Neural progenitor cell (in vitro differentiated cells): ENCODE measurements at regions not wholly inside any gene's neighbourhood (a gene's known extent, or its start where the extent isn't known, plus 50 kb on each side); places are given as distances from the start of the nearest gene placed in this dataset.

Experiments used
- DNase-seq: peaks from one replicate; pipeline ENCODE4 v3.0.0-alpha.2; 2016; ENCODE audit warnings: low spot score
- H2AFZ ChIP-seq: fragments of 200-600 bp; sonication (generic); replicated peaks from 2 replicates; pipeline ENCODE4 v1.6.1; 2016; ENCODE audit warnings: antibody characterized with exemption
- H3F3A ChIP-seq: fragments of 200-600 bp; sonication (generic); 2 replicates; pipeline ENCODE4 v1.6.1; 2016; ENCODE audit warnings: antibody characterized with exemption, low read depth
- H3K27ac ChIP-seq: fragments of 200-600 bp; sonication (generic); 2 replicates; pipeline ENCODE4 v1.5.1; 2016; ENCODE audit warnings: mild to moderate bottlenecking
- H3K27me3 ChIP-seq: fragments of 200-600 bp; sonication (generic); 2 replicates; pipeline ENCODE4 v1.6.1; 2016; ENCODE audit warnings: mild to moderate bottlenecking, moderate library complexity
- H3K36me3 ChIP-seq: fragments of 200-600 bp; sonication (generic); 2 replicates; pipeline ENCODE4 v1.5.1; 2016
- H3K4me1 ChIP-seq: fragments of 200-600 bp; sonication (generic); 2 replicates; pipeline ENCODE4 v1.6.1; 2016; ENCODE audit warnings: mixed run types
- H3K4me2 ChIP-seq: fragments of 200-600 bp; sonication (generic); 2 replicates; pipeline ENCODE4 v1.6.1; 2016
- H3K4me3 ChIP-seq: fragments of 200-600 bp; sonication (generic); 2 replicates; pipeline ENCODE4 v1.5.1; 2016
- H3K79me2 ChIP-seq: fragments of 200-600 bp; sonication (generic); 2 replicates; pipeline ENCODE4 v1.6.1; 2016; ENCODE audit warnings: low read depth
- H3K9ac ChIP-seq: fragments of 200-600 bp; sonication (generic); 2 replicates; pipeline ENCODE4 v1.6.1; 2016
- H3K9me3 ChIP-seq: fragments of 200-600 bp; sonication (generic); 2 replicates; pipeline ENCODE4 v1.5.1; 2016; ENCODE audit warnings: low read depth
- H4K20me1 ChIP-seq: fragments of 200-600 bp; sonication (generic); 2 replicates; pipeline ENCODE4 v1.6.1; 2016; ENCODE audit warnings: low read depth
- H3K27ac Mint-ChIP-seq: 3 replicates; pipeline ENCODE4 v1.8.0; 2021; ENCODE audit warnings: mixed read lengths
- H3K27me3 Mint-ChIP-seq: 2 replicates; pipeline ENCODE4 v1.8.0; 2022; ENCODE audit warnings: low read depth, mild to moderate bottlenecking, inconsistent platforms, moderate library complexity, mixed read lengths; ENCODE audit not compliant: insufficient read depth
- H3K36me3 Mint-ChIP-seq: 3 replicates; pipeline ENCODE4 v1.8.0; 2021; ENCODE audit warnings: mixed read lengths
- H3K4me1 Mint-ChIP-seq: 3 replicates; pipeline ENCODE4 v1.8.0; 2021; ENCODE audit warnings: mixed read lengths
- H3K4me3 Mint-ChIP-seq: 3 replicates; pipeline ENCODE4 v1.8.0; 2021; ENCODE audit warnings: mild to moderate bottlenecking, moderate library complexity, mixed read lengths
- H3K9me3 Mint-ChIP-seq: 3 replicates; pipeline ENCODE4 v1.8.0; 2020; ENCODE audit warnings: mixed read lengths
- CTCF ChIP-seq: fragments of 200-600 bp; sonication (generic); IDR thresholded peaks from 2 replicates; pipeline ENCODE4 v1.5.1; 2017; ENCODE audit warnings: antibody characterized with exemption, mild to moderate bottlenecking
- EZH2 ChIP-seq: fragments of 200-600 bp; sonication (generic); IDR thresholded peaks from 2 replicates; pipeline ENCODE4 v1.6.1; 2017; ENCODE audit warnings: antibody characterized with exemption, mild to moderate bottlenecking, moderate library complexity
- EZH2phosphoT487 ChIP-seq: fragments of 200-600 bp; sonication (generic); IDR thresholded peaks from 2 replicates; pipeline ENCODE4 v1.6.1; 2017; ENCODE audit warnings: antibody characterized with exemption

- H3K4me1 ChIP-seq = no peaks in the 10 kb centered on the region
- no peak overlapping the region for H3K9ac ChIP-seq
- Mint-ChIP-seq H3K36me3 (no peaks in the 10 kb centered on the region), H3K9me3 (peaks cover 11% of the 10 kb centered on the region), H3K27ac (no peak overlapping the region), H3K27me3 (no peaks in the 10 kb centered on the region), H3K4me3 (no peak overlapping the region), H3K4me1 (no peaks in the 10 kb centered on the region)
- H3K27ac ChIP-seq = no peak overlapping the region
- H3K36me3 ChIP-seq = no peaks in the 10 kb centered on the region
- DNase-seq = no peak
- H3K27me3 ChIP-seq = no peaks in the 10 kb centered on the region
- no peak for TF ChIP-seq EZH2
- no peak for TF ChIP-seq CTCF
- TF ChIP-seq EZH2phosphoT487 = no peak
- H3F3A ChIP-seq = no peaks in the 10 kb centered on the region
- H3K4me2 ChIP-seq = no peak overlapping the region
- H3K4me3 ChIP-seq = no peak overlapping the region
- no peaks in the 10 kb centered on the region for H3K9me3 ChIP-seq
- no peaks in the 10 kb centered on the region for H3K79me2 ChIP-seq
- no peak overlapping the region for H2AFZ ChIP-seq
- H4K20me1 ChIP-seq = no peaks in the 10 kb centered on the region
Measured at GRCh38 chrX:70988425-70988824, 57.5 kb upstream of the SLC7A3 start.
